RWPE2 (cell line): ENCODE measurements at regions not wholly inside any gene's neighbourhood (a gene's known extent, or its start where the extent isn't known, plus 50 kb on each side); places are given as distances from the start of the nearest gene placed in this dataset.

ENCODE experiments used
- ATAC-seq: fragments of 200-7000 bp; cut with Tn5 transposase; 3 replicates; pipeline ENCODE4 v1.9.1; 2021; ENCODE audit warnings: low read depth
- DNase-seq: peaks from one replicate; pipeline ENCODE4 v3.0.0-alpha.2; 2020; ENCODE audit warnings: low spot score
- H3K27ac ChIP-seq: fragments of 450-650 bp; 2 replicates; pipeline ENCODE4 v1.5.1; 2017; ENCODE audit warnings: mild to moderate bottlenecking; ENCODE audit not compliant: poor library complexity, severe bottlenecking
- H3K27me3 ChIP-seq: fragments of 250-450 bp; sonication (Bioruptor Pico); 2 replicates; pipeline ENCODE4 v1.5.1; 2021; ENCODE audit warnings: mild to moderate bottlenecking, moderate library complexity; ENCODE audit not compliant: insufficient read depth, poor library complexity, severe bottlenecking
- H3K36me3 ChIP-seq: fragments of 250-450 bp; sonication (Bioruptor Pico); 2 replicates; pipeline ENCODE4 v1.5.1; 2020; ENCODE audit warnings: low read depth, mild to moderate bottlenecking, moderate library complexity
- H3K4me1 ChIP-seq: fragments of 250-450 bp; sonication (Bioruptor Pico); 2 replicates; pipeline ENCODE4 v1.5.1; 2021; ENCODE audit warnings: mild to moderate bottlenecking, moderate library complexity; ENCODE audit not compliant: insufficient read depth, poor library complexity, severe bottlenecking
- H3K4me3 ChIP-seq: fragments of 250-450 bp; sonication (Bioruptor Pico); 2 replicates; pipeline ENCODE4 v1.5.1; 2021; ENCODE audit warnings: mild to moderate bottlenecking, moderate library complexity; ENCODE audit not compliant: severe bottlenecking
- H3K9me3 ChIP-seq: fragments of 250-450 bp; sonication (Bioruptor Pico); 2 replicates; pipeline ENCODE4 v1.5.1; 2021; ENCODE audit warnings: mild to moderate bottlenecking, moderate library complexity; ENCODE audit not compliant: severe bottlenecking
- CTCF ChIP-seq: fragments of 450-650 bp; IDR thresholded peaks from one replicate; pipeline ENCODE4 v1.5.1; 2017; ENCODE audit warnings: mild to moderate bottlenecking, moderate library complexity; ENCODE audit not compliant: poor library complexity, severe bottlenecking

GRCh38 chr6:85390775-85391174 lies 59.1 kb upstream of the NT5E start:
- DNase-seq (no peak), ATAC-seq (no peak)
- no peaks in the 10 kb centered on the region for H3K27me3 ChIP-seq
- no peak overlapping the region for H3K27ac ChIP-seq
- no peak for TF ChIP-seq CTCF
- H3K4me3 ChIP-seq = no peak overlapping the region
- no peaks in the 10 kb centered on the region for H3K36me3 ChIP-seq
- H3K4me1 ChIP-seq = no peaks in the 10 kb centered on the region
- peaks cover 2% of the 10 kb centered on the region for H3K9me3 ChIP-seq

- no peaks in the 10 kb centered on the region for H3K4me1 ChIP-seq
- DNase-seq (no peak), ATAC-seq (no peak)
- no peak for TF ChIP-seq CTCF
- H3K4me3 ChIP-seq = no peak overlapping the region
- H3K27me3 ChIP-seq = no peaks in the 10 kb centered on the region
- peaks cover 2% of the 10 kb centered on the region for H3K9me3 ChIP-seq
- no peaks in the 10 kb centered on the region for H3K36me3 ChIP-seq
- H3K27ac ChIP-seq = no peak overlapping the region
Observed at GRCh38 chr6:85390105-85390728, 59.7 kb upstream of the NT5E start.

GRCh38 chr6:85389151-85389797 lies 60.6 kb upstream of the NT5E start:
- Histone ChIP-seq H3K36me3 (no peaks in the 10 kb centered on the region), H3K27ac (no peak overlapping the region), H3K4me3 (no peak overlapping the region), H3K27me3 (no peaks in the 10 kb centered on the region), H3K9me3 (peaks cover 2% of the 10 kb centered on the region), H3K4me1 (no peaks in the 10 kb centered on the region)
- DNase-seq (no peak), ATAC-seq (no peak)
- no peak for TF ChIP-seq CTCF

GRCh38 chr6:85388531-85388930 lies 61.4 kb upstream of the NT5E start:
- TF ChIP-seq CTCF = no peak
- DNase-seq = no peak
- Histone ChIP-seq H3K9me3 (peaks cover 2% of the 10 kb centered on the region), H3K27ac (no peak overlapping the region), H3K4me1 (no peaks in the 10 kb centered on the region), H3K36me3 (no peaks in the 10 kb centered on the region), H3K4me3 (no peak overlapping the region), H3K27me3 (no peaks in the 10 kb centered on the region)
- no peak for ATAC-seq

- Histone ChIP-seq H3K4me3 (no peak overlapping the region), H3K27me3 (no peaks in the 10 kb centered on the region), H3K36me3 (no peaks in the 10 kb centered on the region), H3K27ac (no peak overlapping the region), H3K9me3 (peaks cover 2% of the 10 kb centered on the region), H3K4me1 (no peaks in the 10 kb centered on the region)
- ATAC-seq = no peak
- TF ChIP-seq CTCF = no peak
- DNase-seq = no peak
Observed at GRCh38 chr6:85385636-85386315, 64.1 kb upstream of the NT5E start.
